ENCODE measurements at regions not wholly inside any gene's neighbourhood (a gene's known extent, or its start where the extent isn't known, plus 50 kb on each side); places are given as distances from the start of the nearest gene placed in this dataset.

GRCh38 chr16:51722467-51722866 is 571.4 kb upstream of the SALL1 start:
- TF ChIP-seq CTCF (IDR thresholded peaks at IDR 0.05) (no peak), ZFX (IDR thresholded peaks at IDR 0.05; ENCODE audit: borderline replicate concordance) (no peak)
